ENCODE measurements at regions not wholly inside any gene's neighbourhood (a gene's known extent, or its start where the extent isn't known, plus 50 kb on each side); places are given as distances from the start of the nearest gene placed in this dataset.

DNA sequence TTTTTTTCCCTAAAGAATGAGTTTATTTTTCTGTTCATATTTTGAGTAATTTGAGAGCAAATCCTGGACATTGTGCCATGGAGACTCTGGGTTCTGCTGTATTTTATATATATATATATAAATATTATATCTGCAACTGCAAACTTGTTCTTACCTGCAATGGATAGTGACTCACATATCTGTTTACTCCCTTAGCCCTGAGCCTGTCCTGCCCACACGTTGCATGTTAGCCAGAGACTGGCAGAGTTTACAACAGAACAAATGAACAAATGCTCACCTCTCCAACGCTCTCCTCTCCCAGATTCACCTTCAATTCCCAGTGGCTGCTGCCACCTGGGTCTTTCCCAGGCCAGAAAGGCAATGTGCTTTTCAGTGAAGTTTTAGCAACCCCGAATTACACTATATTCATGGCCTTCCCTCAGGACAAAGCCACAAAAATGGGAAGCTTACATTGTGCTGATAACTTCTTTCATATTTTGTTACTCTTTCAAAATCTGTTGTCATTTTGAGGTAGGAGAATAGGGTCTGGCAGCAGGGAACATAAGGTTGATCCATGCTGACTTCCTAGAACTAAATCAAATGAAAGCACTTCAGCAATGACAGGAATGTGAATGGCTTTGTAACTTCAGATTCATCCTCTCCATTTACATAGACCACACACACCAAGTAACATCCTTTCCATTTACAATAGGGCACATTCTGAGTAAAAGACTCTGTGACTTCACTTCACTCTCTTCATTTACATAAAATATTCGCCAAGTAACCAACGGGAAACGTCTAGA is 105.4 kb upstream of the FAM110C start:
- no peak for TF ChIP-seq ZBTB7A (IDR thresholded peaks at IDR 0.05; ENCODE audit: low read depth)
- TF ChIP-seq TEAD4 (IDR thresholded peaks at IDR 0.05): no peak
- no peak for TF ChIP-seq CREB1 (IDR thresholded peaks at IDR 0.05; ENCODE audit: low read depth)
- no peak for TF ChIP-seq YY1 (IDR thresholded peaks at IDR 0.05; ENCODE audit: low read depth)
- TF ChIP-seq TCF12 (IDR thresholded peaks at IDR 0.05; ENCODE audit: low read depth): no peak
- TF ChIP-seq TAF1 (IDR thresholded peaks at IDR 0.05; ENCODE audit: low read depth): no peak
- TF ChIP-seq EP300 (IDR thresholded peaks at IDR 0.05; ENCODE audit: borderline replicate concordance): no peak
- no peak for TF ChIP-seq FOXM1 (IDR thresholded peaks at IDR 0.05; ENCODE audit: borderline replicate concordance, low read depth)
- no peak for TF ChIP-seq NFIC (IDR thresholded peaks at IDR 0.05)
- no peak for TF ChIP-seq CEBPB (IDR thresholded peaks at IDR 0.05)
- no peak for TF ChIP-seq REST (IDR thresholded peaks at IDR 0.05; ENCODE audit: low read depth)
- TF ChIP-seq, protein P1, sequence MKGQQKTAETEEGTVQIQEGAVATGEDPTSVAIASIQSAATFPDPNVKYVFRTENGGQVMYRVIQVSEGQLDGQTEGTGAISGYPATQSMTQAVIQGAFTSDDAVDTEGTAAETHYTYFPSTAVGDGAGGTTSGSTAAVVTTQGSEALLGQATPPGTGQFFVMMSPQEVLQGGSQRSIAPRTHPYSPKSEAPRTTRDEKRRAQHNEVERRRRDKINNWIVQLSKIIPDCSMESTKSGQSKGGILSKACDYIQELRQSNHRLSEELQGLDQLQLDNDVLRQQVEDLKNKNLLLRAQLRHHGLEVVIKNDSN (IDR thresholded peaks at IDR 0.05): no peak
- TF ChIP-seq, protein P2, sequence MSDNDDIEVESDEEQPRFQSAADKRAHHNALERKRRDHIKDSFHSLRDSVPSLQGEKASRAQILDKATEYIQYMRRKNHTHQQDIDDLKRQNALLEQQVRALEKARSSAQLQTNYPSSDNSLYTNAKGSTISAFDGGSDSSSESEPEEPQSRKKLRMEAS (IDR thresholded peaks at IDR 0.05): no peak
- no peak for TF ChIP-seq RAD21 (IDR thresholded peaks at IDR 0.05; ENCODE audit: low read depth)
